Colon (tissue), 2 donors: ENCODE measurements at regions not wholly inside any gene's neighbourhood (a gene's known extent, or its start where the extent isn't known, plus 50 kb on each side); places are given as distances from the start of the nearest gene placed in this dataset.
"Not testable (repeated sequence)": the region's sequence is repeated elsewhere in the genome, so short reads cannot be mapped to it uniquely, and the experiment has no call there.

ENCODE experiments used
- FAIRE-seq: peaks from 2 replicates; lab custom pipeline; 2012; peaks lifted over from hg19 to GRCh38; lab: Jason Lieb, UNC
- donor health status: control.
- donor health status: control.

DNA sequence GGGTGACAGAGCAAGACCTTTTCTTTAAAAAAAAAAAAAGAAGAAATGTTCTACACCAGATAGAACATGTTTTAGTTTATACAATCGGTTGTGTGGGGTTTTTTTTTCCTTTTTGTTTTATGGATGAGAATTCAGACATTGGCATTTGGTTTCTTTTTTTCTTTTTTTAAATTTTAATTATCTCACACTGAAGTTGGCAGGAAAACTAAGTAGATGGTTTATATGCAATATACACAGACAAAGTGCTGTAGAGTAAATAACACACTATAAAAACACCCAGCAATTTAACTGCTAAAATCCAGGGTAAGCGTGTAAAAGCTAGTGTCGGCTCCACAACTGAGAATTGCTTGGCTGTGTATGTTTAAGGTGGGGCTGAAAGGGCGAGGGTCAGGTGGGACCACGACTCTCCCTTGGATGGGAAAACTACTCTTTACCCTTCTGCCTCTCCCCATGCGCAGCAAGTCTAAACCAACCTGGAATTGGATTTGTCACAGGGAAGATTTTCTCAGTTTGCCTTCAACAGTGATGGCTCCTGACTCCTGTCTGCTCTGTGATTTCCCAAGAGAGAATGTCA lies 147.1 kb upstream of the MARCKS start:
- FAIRE-seq, result peak; percentile 68

GRCh38 chr6:113713665-113714064 lies 143.5 kb upstream of the MARCKS start:
- FAIRE-seq, result no peak

- FAIRE-seq, result no peak
Observed at GRCh38 chr6:113718588-113718987, 138.6 kb upstream of the MARCKS start.

- FAIRE-seq, result no peak
Observed at GRCh38 chr6:113719064-113719463, 138.1 kb upstream of the MARCKS start.

DNA sequence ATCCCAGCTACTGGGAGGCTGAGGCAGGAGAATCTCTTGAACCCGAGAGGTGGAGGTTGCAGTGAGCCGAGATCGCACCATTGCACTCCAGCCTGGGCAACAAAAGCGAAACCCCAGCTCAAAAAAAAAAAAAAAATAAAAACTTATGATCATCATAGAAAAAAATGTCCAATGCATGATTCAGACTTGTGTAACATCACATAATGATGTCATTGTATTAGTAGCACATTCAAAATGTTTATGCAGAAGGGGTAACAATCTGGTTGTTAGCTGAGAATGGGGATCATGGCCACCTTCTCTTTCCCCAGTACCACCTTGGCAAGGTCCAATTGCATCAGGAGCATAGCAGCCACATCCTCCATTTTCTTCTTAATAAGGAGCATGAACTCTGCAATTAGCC lies 137.6 kb upstream of the MARCKS start:
- no peak for FAIRE-seq

DNA sequence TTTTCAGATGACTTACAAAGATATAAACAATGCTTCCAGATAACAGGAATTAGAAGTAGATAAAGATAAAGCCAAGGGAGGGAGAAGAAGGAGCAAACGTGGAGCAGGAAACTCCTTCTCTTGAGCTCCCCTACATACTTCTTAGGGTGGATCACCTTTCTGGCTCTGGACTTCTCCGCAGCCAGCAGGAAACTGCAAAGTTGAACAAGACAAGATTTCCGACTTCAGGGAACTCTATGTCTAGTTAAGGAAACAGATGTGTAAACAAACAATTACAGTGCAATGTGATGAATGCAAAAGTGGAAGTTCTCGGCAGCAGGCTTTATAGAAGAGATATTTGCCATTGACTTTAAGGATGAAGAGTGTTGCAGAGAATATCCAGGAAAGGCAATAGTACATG lies 134.0 kb upstream of the MARCKS start:
- FAIRE-seq, result no peak

DNA sequence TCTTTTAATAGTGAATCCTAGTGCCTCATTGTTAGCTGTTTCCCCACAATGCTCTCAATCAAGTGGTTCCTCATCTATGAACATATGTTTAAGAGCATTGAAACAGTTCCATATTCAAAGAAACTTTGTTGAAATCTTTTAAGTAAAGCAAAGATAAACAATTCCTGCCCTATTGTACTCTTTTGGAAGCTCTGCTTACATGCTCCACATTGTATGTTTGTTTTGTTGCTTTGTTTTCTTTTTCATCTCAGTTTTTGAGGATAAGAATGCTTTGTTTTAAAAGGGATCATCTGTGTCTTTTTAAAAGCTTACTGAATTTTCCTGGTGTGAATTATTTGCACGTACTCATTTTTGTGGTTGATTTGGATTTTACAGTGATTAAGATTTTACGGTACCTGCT lies 132.2 kb upstream of the MARCKS start:
- FAIRE-seq, result not testable (repeated sequence)

- FAIRE-seq, result no peak
Observed at GRCh38 chr6:113731541-113731940, 125.6 kb upstream of the MARCKS start.

DNA sequence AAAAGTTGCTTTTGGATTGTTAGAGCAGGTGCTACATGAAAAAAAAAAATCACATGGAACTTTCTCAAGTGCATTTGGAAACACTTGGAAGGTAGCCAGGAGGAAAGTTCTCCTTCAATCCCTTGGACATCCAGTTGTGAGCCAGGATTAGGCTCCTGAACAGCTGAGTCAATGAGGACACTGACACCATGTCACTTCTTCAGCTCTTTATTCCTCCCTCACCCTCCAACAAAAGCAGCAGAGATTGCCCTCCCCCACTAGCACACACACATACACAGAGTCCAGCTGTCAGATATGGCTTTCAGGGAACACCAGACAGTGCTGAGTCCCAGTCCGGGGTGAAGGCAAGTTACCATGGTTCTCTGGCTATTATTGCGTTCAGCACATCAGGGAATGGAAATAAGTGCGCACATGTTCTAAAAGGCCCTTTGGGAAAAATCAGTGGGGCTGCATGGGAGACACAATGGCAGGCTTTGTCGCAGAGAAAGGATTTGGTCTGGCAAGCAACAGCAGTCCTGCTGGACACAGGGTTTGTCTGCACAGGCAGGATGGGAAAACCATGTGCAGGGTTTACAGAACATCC lies 124.7 kb upstream of the MARCKS start:
- no peak for FAIRE-seq

GRCh38 chr6:113733381-113733780 lies 123.8 kb upstream of the MARCKS start:
- no peak for FAIRE-seq

DNA sequence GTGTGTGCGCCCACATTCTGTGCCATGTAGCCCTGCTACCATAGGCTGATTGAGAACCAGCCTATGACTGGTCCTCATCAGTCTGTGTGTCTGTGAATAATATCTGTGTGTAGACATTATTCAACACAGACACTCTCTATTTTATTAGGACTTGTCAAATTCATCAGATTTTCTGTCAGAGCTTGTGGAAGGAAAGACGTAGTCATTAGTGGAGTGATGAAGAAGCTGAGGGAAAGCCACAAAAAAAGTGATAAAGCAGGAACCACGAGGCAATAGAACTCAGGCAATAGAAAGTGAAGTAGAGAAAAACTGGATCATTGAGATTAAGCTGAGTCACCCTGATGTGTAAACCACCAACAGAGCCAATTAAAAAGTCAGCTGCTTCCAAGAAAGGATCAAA lies 122.2 kb upstream of the MARCKS start:
- no peak for FAIRE-seq

DNA sequence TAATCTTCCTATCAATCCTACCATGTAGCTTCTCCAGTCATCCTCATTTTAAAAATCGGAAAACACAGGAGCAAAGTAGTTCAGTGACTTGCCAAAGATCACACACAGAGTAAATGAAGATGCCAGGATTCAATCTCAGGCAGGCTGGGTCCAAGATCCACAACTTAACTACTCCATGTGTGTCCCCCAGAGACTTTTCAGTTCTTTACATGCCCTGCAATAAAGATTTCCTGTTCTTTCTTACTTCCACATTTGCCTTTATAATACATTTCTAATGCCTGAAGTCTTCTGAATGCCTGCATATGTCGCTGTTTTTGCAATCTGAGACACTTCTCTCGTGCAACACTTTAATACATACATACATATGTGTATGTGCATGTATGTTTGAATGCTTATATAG lies 121.7 kb upstream of the MARCKS start:
- no peak for FAIRE-seq

GRCh38 chr6:113736978-113737377 lies 120.2 kb upstream of the MARCKS start:
- FAIRE-seq, result no peak

- no peak for FAIRE-seq
Observed at GRCh38 chr6:113739041-113739655, 118.0 kb upstream of the MARCKS start.

DNA sequence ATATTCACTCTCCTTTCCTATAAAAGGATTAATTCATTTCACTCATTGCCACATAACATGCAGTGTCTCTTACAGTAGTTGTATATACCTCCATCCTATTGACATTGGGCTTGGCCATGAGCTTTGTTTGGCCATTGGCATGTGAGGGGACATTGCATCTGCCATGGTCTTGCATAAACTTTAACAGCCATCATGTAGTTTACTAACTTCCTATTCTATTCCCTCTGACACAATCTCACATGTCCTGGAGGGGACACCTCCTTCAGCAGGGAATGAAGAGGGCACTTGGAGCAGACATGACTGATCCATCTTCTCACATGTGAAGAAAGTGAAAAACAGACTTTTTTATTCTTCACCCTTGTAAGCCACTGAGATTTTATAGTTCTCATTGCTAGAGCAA lies 115.5 kb upstream of the MARCKS start:
- FAIRE-seq, result no peak

- no peak for FAIRE-seq
Observed at GRCh38 chr6:113742342-113742741, 114.8 kb upstream of the MARCKS start.

DNA sequence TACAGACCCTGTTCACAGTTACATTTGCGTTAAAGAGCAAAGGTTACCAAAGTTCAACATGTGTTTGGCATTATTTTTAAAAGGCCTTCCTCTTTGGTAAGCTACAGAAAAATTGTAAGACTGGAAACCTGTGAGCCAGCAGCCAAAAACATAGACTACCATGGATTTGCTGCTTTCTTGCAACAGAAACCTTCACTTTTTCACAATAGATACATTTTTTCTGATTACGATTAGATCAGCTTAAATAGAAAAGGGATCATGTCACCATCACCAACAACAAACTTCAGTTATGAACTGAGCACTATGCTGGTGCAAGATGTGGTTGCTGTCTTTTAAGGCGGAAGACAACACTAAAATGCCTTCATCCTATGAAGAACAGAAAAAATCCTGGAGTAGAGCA lies 112.3 kb upstream of the MARCKS start:
- FAIRE-seq, result no peak

- no peak for FAIRE-seq
Observed at GRCh38 chr6:113750151-113750855, 106.8 kb upstream of the MARCKS start.

DNA sequence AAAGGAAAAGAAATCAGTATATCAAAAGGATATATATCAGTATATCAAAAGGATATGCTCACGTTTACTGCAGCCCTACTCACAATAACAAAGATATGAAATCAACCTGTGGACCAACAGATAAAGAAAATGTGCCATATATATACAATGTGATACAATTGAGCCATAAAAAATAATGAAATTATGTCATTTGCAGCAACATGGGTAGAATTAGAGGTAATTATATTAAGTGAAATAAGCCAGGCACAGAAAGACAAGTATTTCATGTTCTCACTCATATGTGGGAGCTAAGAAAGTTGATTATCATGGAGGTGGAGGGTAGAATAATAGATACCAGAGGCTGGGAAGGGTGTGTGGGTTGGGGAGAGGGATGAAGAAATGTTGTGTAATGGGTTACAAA lies 102.9 kb upstream of the MARCKS start:
- no peak for FAIRE-seq

- FAIRE-seq, result no peak
Observed at GRCh38 chr6:113755449-113756289, 101.5 kb upstream of the MARCKS start.

DNA sequence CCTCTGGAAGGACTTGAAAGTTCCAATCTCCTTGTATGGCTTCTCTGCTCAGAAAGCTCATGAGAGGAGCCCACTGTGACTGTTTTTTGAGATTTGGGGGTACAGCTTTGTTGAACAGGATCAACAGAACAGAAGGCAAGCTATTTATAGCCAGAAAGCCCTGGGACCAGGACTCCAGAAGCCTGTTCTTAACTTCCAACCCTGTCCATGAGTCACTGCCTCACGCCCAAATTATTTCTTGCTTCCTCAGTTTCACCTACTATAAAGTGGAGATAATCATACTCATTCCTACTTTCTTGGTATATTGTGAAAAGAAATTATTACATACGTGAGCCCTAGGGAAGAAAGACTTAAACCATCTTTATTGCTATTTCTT lies 100.9 kb upstream of the MARCKS start:
- FAIRE-seq, result no peak

GRCh38 chr6:113758214-113758613 lies 98.9 kb upstream of the MARCKS start:
- no peak for FAIRE-seq
